Calu3 (cell line): ENCODE measurements at regions not wholly inside any gene's neighbourhood (a gene's known extent, or its start where the extent isn't known, plus 50 kb on each side); places are given as distances from the start of the nearest gene placed in this dataset.

ENCODE experiments used
- BruUV-seq: library from RNA; stranded (reverse); fragments of 400-500 nt; replicated peaks from 2 replicates; lab custom pipeline; 2021; lab: Mats Ljungman, UMichigan
- CTCF ChIA-PET: fragments of 300-600 bp; sonication (Branson Sonifier 250); formaldehyde crosslinking; loops from one replicate; lab custom pipeline; 2022; ENCODE audit warnings: antibody characterized with exemption; lab: Charles Lee
- DNase-seq: peaks from one replicate; pipeline ENCODE4 v3.0.0; 2022
- H3K27ac Mint-ChIP-seq: one replicate; pipeline ENCODE4 v1.8.0; 2022; ENCODE audit warnings: mixed read lengths; ENCODE audit not compliant: unreplicated experiment
- H3K27me3 Mint-ChIP-seq: one replicate; pipeline ENCODE4 v1.8.0; 2022; ENCODE audit warnings: mixed read lengths; ENCODE audit not compliant: unreplicated experiment
- H3K36me3 Mint-ChIP-seq: one replicate; pipeline ENCODE4 v1.8.0; 2022; ENCODE audit warnings: mild to moderate bottlenecking, moderate library complexity, mixed read lengths; ENCODE audit not compliant: insufficient read depth, unreplicated experiment
- H3K4me1 Mint-ChIP-seq: one replicate; pipeline ENCODE4 v1.8.0; 2022; ENCODE audit warnings: mild to moderate bottlenecking, low read depth, mixed read lengths; ENCODE audit not compliant: unreplicated experiment
- H3K4me3 Mint-ChIP-seq: one replicate; pipeline ENCODE4 v1.8.0; 2022; ENCODE audit warnings: mild to moderate bottlenecking, low read depth, moderate library complexity, mixed read lengths; ENCODE audit not compliant: unreplicated experiment
- H3K9me3 Mint-ChIP-seq: one replicate; pipeline ENCODE4 v1.8.0; 2022; ENCODE audit warnings: low read depth, mixed read lengths; ENCODE audit not compliant: unreplicated experiment
- CTCF ChIP-seq: fragments of 200-600 bp; IDR thresholded peaks from one replicate; pipeline ENCODE4 v1.8.0; 2022; ENCODE audit warnings: antibody characterized with exemption; ENCODE audit not compliant: unreplicated experiment
- intact Hi-C: fragments of 100-400 bp; cut with micrococcal nuclease; formaldehyde crosslinking; loops from one replicate; pipeline ENCODE4 v1.10.0; 2022; ENCODE audit not compliant: unreplicated experiment

DNA sequence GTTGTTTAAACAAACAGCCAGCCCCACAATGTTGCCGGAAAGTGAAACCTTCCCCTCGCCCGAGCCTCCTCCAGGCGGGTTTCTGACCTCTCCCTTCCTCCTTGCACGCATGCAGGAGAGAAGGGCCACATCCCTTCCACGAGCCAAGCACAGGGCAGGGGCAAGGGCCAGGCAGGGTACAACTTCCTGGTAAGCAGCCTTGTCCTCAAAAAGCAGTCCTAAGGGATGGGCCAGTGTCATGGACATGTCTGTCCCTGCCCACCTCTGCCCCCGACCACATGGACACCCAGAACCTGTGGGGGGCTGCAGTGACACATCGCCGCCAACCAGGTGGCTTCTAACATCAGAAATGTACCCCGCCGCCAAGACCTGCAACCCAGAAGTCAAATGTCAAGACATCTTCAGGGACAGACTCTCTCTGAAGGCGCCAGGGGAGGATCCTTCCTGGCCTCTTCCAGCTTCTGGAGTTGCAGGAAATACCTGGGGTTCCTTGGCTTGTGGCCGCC lies 145.3 kb downstream of the CRYBB2 start:
- Mint-ChIP-seq H3K4me3 (no peak overlapping the region), H3K4me1 (no peaks in the 10 kb centered on the region), H3K27ac (no peak overlapping the region), H3K9me3 (no peaks in the 10 kb centered on the region), H3K36me3 (no peaks in the 10 kb centered on the region), H3K27me3 (no peaks in the 10 kb centered on the region)
- no peak for DNase-seq
- intact Hi-C loops = loop anchor here (5.0 kb wide), 1 partner anchor 38 kb away; no protein-coding TSS in a partner anchor
- CTCF ChIA-PET = no interaction called here
- no peak for TF ChIP-seq CTCF
- no TSS peak for BruUV-seq

DNA sequence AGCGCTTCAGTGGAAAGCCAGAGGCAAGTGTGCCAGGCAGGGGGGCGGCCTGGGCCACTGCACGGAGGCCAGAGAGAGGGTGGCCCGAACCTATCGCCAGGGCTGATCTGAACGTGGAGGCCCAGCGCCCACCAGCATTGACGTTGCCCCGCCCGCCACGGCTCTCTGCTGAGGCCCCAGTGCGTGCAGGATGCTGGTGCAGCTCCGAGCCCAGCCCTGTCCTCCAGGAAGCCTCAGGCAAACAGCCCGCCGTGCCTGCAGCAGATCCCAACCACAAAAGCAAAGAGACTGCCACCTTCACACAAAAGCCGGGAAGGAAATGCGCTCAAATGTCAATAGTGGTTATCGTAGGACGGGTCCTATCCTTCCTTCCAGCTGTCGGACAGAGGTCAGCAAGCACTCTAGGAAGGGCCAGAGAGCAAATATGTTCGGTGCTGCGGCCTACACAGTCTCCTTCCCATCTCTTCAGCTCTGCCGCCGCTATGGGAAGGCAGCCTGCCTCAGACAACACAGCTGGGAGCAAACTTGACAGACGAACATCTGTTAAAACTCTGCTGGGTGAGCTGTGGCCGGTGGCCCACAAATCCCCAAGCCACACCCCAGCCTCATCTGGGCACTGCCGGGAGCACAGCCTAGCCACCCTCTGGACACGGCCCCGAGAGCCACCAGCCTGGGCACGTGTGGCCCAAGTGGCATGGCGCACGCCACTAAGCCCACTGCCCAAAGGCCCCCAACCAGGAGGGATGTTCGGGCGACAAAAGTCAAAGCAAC lies 146.2 kb downstream of the CRYBB2 start:
- no TSS peak for BruUV-seq
- H3K27ac Mint-ChIP-seq = no peak overlapping the region
- CTCF ChIA-PET = no interaction called here
- no peak overlapping the region for H3K4me3 Mint-ChIP-seq
- DNase-seq = no peak
- TF ChIP-seq CTCF = no peak
- H3K27me3 Mint-ChIP-seq = no peaks in the 10 kb centered on the region
- no peaks in the 10 kb centered on the region for H3K9me3 Mint-ChIP-seq
- intact Hi-C loops = no loop called here
- no peaks in the 10 kb centered on the region for H3K36me3 Mint-ChIP-seq
- no peaks in the 10 kb centered on the region for H3K4me1 Mint-ChIP-seq

GRCh38 chr22:25366408-25366807 lies 147.0 kb downstream of the CRYBB2 start:
- no peak for TF ChIP-seq CTCF
- CTCF ChIA-PET = no interaction called here
- H3K9me3 Mint-ChIP-seq = no peaks in the 10 kb centered on the region
- H3K27me3 Mint-ChIP-seq = no peaks in the 10 kb centered on the region
- H3K36me3 Mint-ChIP-seq = no peaks in the 10 kb centered on the region
- no peak for DNase-seq
- H3K4me3 Mint-ChIP-seq = no peak overlapping the region
- BruUV-seq = no TSS peak
- no peaks in the 10 kb centered on the region for H3K4me1 Mint-ChIP-seq
- H3K27ac Mint-ChIP-seq = no peak overlapping the region
- intact Hi-C loops = no loop called here

DNA sequence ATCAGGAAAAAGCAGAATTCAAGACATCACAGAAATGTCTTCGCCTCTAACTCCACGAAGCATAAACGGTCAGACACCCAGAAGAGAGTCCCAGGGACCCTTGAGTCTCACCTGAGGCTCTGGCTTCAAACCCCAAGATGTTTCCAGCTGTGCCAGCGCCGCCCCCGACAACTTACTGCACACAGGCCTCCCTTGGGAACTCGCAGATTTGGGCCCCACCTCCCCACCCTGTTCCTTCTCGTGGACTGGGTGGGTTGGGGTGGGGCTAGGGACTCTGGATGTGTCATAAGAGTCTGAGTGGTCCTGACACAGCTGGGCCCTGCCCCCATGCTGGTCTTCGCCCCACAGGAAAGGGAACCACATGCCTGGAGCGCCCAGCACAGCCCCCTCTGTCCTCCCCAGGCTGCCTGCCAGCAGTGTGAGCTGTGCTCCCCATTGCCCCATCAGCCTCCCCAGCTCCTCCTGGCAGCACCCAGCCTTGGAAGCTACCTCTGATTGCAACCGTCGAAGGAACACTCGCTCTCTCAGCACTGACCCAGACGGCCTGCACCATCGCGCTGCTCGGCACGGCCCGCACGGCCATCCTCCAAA lies 147.5 kb downstream of the CRYBB2 start:
- no TSS peak for BruUV-seq
- TF ChIP-seq CTCF = no peak
- Mint-ChIP-seq H3K27ac (no peak overlapping the region), H3K27me3 (no peaks in the 10 kb centered on the region), H3K36me3 (no peaks in the 10 kb centered on the region), H3K9me3 (no peaks in the 10 kb centered on the region), H3K4me3 (no peak overlapping the region), H3K4me1 (no peaks in the 10 kb centered on the region)
- CTCF ChIA-PET = no interaction called here
- no peak for DNase-seq
- intact Hi-C loops = no loop called here
